HG02759 (cell line): ENCODE measurements at regions not wholly inside any gene's neighbourhood (a gene's known extent, or its start where the extent isn't known, plus 50 kb on each side); places are given as distances from the start of the nearest gene placed in this dataset.

ENCODE experiments used
- ATAC-seq: cut with Tn5 transposase; IDR thresholded peaks from one replicate; pipeline ENCODE4 v1.9.1; 2021; ENCODE audit warnings: mild to moderate bottlenecking, moderate library complexity; ENCODE audit not compliant: unreplicated experiment

- ATAC-seq: no peak
These were observed 72.0 kb upstream of the GPRIN3 start for GRCh38 chr4:89379511-89380044.

GRCh38 chr4:89373394-89373793, 65.8 kb upstream of the GPRIN3 start:
- ATAC-seq: no peak

DNA sequence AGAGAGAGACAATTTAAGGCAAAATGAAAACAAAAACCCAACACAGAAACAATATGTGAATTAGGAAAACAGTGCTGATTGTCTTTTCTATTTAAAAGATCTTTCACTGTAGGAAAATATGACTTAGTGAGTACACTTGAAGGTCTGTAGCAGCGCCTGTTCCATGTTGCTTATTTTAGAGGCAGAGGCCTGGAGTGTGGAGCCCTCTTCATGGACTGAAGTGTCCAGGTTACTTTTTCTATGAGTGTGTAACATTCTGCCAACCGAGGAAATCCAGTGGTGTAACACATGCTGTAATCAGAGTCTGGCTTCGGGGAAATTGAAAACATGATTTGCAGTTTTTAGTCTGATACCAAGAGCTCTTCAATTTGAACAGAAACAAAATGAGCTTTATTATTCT, 64.0 kb upstream of the GPRIN3 start:
- ATAC-seq: no peak

GRCh38 chr4:89369581-89369980, 62.0 kb upstream of the GPRIN3 start:
- ATAC-seq: no peak

DNA sequence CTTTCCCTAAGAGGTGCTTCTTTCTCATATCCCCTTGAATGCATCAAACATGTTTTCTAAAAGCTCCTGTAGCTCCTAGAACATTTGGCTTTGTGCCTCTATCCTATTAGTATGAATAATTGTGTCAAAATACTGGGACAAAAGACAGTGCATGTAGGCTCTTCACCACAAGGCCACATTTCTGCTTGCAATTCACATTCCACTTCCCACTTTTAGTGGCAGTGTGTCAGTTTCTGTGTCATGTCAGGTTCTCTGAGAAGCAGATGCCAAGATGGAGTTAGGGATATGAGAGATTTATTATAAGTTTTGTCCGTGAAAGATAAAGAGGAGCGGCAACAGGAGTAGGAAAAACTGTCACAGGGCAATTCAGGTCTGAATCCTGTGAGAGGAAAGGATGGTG, 61.3 kb upstream of the GPRIN3 start:
- ATAC-seq: no peak

GRCh38 chr4:89365776-89366175, 58.2 kb upstream of the GPRIN3 start:
- ATAC-seq: no peak

DNA sequence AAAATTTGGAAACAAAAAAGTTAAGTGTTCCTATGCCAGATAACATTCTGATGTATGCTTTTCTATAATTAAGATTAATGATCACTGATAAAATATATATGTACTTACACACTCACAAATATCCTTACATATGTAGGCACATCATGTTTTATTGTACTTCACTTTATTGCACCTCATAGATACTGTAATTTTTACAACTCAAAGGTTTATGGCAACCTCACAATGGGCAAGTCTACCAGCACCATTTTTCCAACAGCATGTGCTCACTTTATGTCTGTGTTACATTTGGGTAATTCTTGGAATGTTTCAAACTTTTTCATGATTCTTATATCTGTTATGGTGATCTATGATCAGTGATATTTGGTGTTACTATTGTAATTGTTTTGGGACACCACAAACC, 57.8 kb upstream of the GPRIN3 start:
- ATAC-seq: no peak

GRCh38 chr4:89364541-89364940, 56.9 kb upstream of the GPRIN3 start:
- ATAC-seq: no peak

DNA sequence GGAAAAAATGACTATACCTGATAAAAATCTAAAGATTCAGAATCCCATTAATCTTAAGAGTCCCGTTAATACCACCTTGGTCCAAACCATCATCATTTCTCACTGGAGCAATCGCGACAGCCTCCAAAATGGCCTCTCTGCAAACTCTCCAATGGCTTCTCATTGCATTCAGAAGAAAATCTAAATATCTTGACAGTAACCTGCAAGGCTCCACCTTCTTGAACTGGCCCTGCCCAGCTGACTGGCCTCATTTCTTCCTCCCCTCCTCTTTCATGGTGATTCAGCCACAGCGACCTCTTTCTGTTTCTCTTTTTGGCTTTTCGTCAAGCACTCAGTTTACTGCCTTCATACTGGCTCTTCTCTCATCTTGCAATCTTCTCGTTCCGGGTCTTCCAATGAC, 56.2 kb upstream of the GPRIN3 start:
- ATAC-seq: no peak

DNA sequence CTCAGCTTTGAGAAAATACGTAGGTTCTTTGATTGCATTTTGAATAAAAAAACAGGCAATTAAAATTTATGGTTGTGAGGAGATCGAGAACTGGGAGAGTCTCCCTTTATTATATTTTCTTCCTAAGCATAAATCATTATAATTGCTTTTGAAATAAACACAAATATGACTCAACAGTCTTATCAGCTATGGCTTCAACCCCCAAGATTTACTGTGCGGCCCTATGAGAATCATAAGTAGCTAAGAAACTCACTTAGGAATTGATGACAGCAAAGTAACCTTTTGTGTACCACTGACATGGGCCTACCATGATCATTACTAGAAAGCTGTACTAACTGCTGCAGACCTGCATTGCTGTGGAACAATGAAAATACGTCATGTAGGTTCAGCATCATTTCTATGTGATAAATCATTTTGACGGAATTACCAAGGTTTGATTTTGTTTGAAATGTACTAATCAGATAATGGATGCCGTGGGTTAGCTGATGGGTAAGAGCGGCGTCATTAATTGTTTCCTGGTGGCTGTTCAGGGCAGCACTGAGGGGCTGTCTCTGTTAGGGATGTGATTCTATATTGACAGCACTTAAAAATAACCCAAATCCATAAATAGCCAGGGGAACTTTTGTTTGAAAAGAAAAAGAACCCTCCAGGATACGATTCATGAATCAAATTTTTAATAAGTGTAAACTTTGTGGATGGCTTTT, 51.5 kb upstream of the GPRIN3 start:
- no peak for ATAC-seq

GRCh38 chr4:89357787-89358186, 50.2 kb upstream of the GPRIN3 start:
- ATAC-seq: no peak
